Gastrocnemius medialis (tissue), 4 donors: ENCODE measurements at regions not wholly inside any gene's neighbourhood (a gene's known extent, or its start where the extent isn't known, plus 50 kb on each side); places are given as distances from the start of the nearest gene placed in this dataset.

Experiments used
- ATAC-seq, 2 donors: fragments of 150-250 bp; one replicate each; pipeline ENCODE4 v1.9.1; 2016
- DNase-seq, 2 donors: peaks; one replicate each; pipeline ENCODE4 v3.0.0-alpha.2; 2019
- H3K27ac ChIP-seq, 4 donors: fragments of 200-600 bp; sonication (generic); 1 replicate in 1 of 4; 2 replicates in 3 of 4; pipeline ENCODE4 v1.5.1; 2016 to 2018; ENCODE audit warnings: mild to moderate bottlenecking in 2 of 4, moderate library complexity in 1 of 4
- H3K27me3 ChIP-seq, 3 donors: fragments of 200-600 bp; sonication (generic) in 2 of 3; 1 replicate in 1 of 3; 2 replicates in 2 of 3; pipeline versions ENCODE4 v1.5.1 to v1.6.0; 2016 to 2019; ENCODE audit warnings: mild to moderate bottlenecking in 1 of 3, moderate library complexity in 1 of 3
- H3K36me3 ChIP-seq, 2 donors: fragments of 200-600 bp; sonication (generic) in 1 of 2; one replicate each; pipeline ENCODE4 v1.5.1; 2017 to 2018
- H3K4me1 ChIP-seq, 2 donors: fragments of 200-600 bp; sonication (generic) in 1 of 2; one replicate each; pipeline ENCODE4 v1.5.1; 2016 to 2017; ENCODE audit warnings: mild to moderate bottlenecking in 2 of 2
- H3K4me3 ChIP-seq, 4 donors: fragments of 200-600 bp; sonication (generic) in 3 of 4; 1 replicate in 1 of 4; 2 replicates in 3 of 4; pipeline ENCODE4 v1.5.1; 2016 to 2019; ENCODE audit warnings: mild to moderate bottlenecking in 2 of 4
- H3K9me3 ChIP-seq, 3 donors: fragments of 200-600 bp; sonication (generic) in 2 of 3; 1 replicate in 1 of 3; 2 replicates in 2 of 3; pipeline ENCODE4 v1.5.1; 2016 to 2019
- POLR2A ChIP-seq, 2 donors: fragments of 450-650 bp; IDR thresholded peaks; one replicate each; pipeline ENCODE4 v1.6.1; 2017; ENCODE audit warnings: antibody characterized with exemption in 2 of 2, mild to moderate bottlenecking in 2 of 2, moderate library complexity in 2 of 2
- in situ Hi-C, 4 donors: fragments of 200-750 bp; cut with MboI; loops; one replicate each; pipeline versions ENCODE4 v1.15.0 to v1.8.0; 2017; ENCODE audit warnings: low sequenced_read_pairs in 4 of 4
- intact Hi-C: fragments of 100-400 bp; cut with DNase I; formaldehyde crosslinking; loops from one replicate; pipeline ENCODE4 v1.15.1; 2023; ENCODE audit warnings: low total_unique reads
- TF ChIP-seq, protein P1 (sequence below), 5 experiments: fragments of 450-650 bp in 3 of 5; fragments of 200-600 bp in 2 of 5; sonication (generic) in 2 of 5; IDR thresholded peaks in 4 of 5; conservative IDR thresholded peaks in 1 of 5; 1 replicate in 4 of 5; 2 replicates in 1 of 5; pipeline ENCODE4 v1.5.1; 2016 to 2019; ENCODE audit warnings: antibody characterized with exemption in 5 of 5, mild to moderate bottlenecking in 3 of 5, moderate library complexity in 3 of 5

DNA sequence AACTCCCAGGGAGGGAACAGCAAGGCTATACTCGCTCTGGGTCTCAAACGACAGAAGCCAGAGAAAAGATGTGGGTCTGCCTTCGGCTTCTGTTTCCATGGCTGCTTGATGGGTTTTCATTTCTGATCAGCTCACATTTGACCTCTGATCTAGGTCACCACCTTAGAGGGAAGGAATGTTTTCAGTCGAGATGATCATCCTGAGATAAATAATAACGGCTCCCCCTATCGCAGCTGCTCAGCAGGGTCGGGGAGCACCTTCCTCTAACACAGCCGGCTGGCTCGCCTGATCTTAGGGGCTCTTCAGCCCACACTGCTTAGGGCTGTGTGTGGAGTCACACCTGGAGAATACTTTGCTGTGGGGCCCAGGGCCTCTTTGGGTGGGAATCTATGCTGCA lies 53.1 kb upstream of the ZNF648 start:
- no peaks in the 10 kb centered on the region for H3K27me3 ChIP-seq
- in situ Hi-C loops, result no loop called here
- intact Hi-C loops, result no loop called here
- H3K36me3 ChIP-seq, result no peaks in the 10 kb centered on the region
- no peak for TF ChIP-seq POLR2A (IDR thresholded peaks at IDR 0.05)
- TF ChIP-seq, protein P1, sequence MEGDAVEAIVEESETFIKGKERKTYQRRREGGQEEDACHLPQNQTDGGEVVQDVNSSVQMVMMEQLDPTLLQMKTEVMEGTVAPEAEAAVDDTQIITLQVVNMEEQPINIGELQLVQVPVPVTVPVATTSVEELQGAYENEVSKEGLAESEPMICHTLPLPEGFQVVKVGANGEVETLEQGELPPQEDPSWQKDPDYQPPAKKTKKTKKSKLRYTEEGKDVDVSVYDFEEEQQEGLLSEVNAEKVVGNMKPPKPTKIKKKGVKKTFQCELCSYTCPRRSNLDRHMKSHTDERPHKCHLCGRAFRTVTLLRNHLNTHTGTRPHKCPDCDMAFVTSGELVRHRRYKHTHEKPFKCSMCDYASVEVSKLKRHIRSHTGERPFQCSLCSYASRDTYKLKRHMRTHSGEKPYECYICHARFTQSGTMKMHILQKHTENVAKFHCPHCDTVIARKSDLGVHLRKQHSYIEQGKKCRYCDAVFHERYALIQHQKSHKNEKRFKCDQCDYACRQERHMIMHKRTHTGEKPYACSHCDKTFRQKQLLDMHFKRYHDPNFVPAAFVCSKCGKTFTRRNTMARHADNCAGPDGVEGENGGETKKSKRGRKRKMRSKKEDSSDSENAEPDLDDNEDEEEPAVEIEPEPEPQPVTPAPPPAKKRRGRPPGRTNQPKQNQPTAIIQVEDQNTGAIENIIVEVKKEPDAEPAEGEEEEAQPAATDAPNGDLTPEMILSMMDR (IDR thresholded peaks at IDR 0.05 in 4 of 5, conservative IDR thresholded peaks at IDR 0.05 in 1 of 5), result no peak
- H3K9me3 ChIP-seq, result no peaks in the 10 kb centered on the region
- DNase-seq, result no peak
- H3K27ac ChIP-seq, result peak overlapping the region in 1 of 4 donors; percentile 6
- no peak overlapping the region for H3K4me3 ChIP-seq
- no peak for ATAC-seq
- H3K4me1 ChIP-seq, result peaks cover 0 to 3% of the 10 kb centered on the region in 2 donors

DNA sequence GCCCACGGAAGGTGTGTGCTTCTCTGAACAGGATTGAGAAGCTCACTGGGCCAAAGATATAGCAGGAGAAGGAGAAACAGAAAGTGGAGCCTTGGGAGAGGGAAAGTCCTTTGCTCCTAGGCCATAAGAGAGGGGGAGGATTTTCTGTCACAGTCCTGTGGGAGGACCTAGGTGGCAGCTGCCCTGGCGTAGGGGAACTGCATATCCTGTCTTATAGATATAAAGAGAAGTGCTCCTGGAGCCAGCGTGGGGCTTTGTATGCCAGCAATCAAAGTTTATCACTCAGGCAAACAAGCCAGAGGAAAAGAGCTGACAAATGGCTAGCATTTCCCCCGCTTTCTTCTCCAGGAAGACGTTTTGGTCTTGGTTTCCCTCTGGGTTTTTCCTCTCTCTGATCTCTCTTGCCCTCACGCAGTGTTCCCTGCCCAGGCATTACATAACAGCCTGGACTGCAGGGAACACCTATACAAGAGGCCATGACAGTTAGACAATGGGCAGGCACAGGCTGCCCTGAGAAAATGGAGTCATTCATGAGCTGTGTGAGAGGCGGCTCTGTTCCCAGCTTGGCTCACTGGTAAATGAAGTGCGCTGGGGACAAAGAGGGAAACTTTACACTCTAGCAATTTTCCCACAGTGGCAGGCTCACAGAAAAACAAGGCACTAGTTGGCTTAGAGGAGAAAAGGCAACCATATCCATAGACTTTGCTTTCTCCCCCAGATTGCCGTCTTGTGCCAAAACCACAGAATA lies 52.5 kb upstream of the ZNF648 start:
- no peak for ATAC-seq
- in situ Hi-C loops, result no loop called here
- DNase-seq, result no peak
- Histone ChIP-seq H3K9me3 (no peaks in the 10 kb centered on the region), H3K27me3 (no peaks in the 10 kb centered on the region), H3K4me3 (no peak overlapping the region), H3K36me3 (no peaks in the 10 kb centered on the region), H3K27ac (peak overlapping the region in 1 of 4 donors; percentile 6), H3K4me1 (peaks cover 0 to 3% of the 10 kb centered on the region in 2 donors)
- intact Hi-C loops, result no loop called here
- no peak for TF ChIP-seq POLR2A (IDR thresholded peaks at IDR 0.05)
- TF ChIP-seq, protein P1 (IDR thresholded peaks at IDR 0.05 in 4 of 5, conservative IDR thresholded peaks at IDR 0.05 in 1 of 5), result no peak

DNA sequence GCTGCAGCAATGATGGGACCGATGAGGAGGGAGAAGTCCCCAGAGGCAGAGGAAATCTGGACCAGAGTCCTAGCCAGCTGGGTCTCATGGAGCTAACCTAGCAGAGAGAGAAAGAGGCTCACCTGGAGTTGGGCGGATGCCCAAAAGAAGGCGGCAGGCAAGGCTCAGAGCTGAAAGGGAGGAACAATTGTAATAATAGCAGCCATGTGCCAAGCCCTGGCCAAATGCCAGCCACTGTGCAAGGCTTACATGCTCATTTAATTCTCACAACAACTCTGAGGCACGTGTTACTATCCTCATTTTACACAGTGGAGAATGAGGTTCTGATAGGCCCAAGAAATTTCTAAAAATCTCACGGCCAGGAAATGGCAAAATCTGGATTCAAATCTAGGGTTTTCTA lies 50.0 kb upstream of the ZNF648 start:
- H3K27me3 ChIP-seq, result no peaks in the 10 kb centered on the region
- no peak for DNase-seq
- in situ Hi-C loops, result no loop called here
- H3K36me3 ChIP-seq, result no peaks in the 10 kb centered on the region
- H3K27ac ChIP-seq, result no peak overlapping the region
- H3K9me3 ChIP-seq, result no peaks in the 10 kb centered on the region
- ATAC-seq, result no peak
- intact Hi-C loops, result no loop called here
- peaks cover 0 to 3% of the 10 kb centered on the region in 2 donors for H3K4me1 ChIP-seq
- TF ChIP-seq, protein P1 (IDR thresholded peaks at IDR 0.05 in 4 of 5, conservative IDR thresholded peaks at IDR 0.05 in 1 of 5), result no peak
- TF ChIP-seq POLR2A (IDR thresholded peaks at IDR 0.05), result no peak
- H3K4me3 ChIP-seq, result no peak overlapping the region
